ENCODE measurements at regions not wholly inside any gene's neighbourhood (a gene's known extent, or its start where the extent isn't known, plus 50 kb on each side); places are given as distances from the start of the nearest gene placed in this dataset.

DNA sequence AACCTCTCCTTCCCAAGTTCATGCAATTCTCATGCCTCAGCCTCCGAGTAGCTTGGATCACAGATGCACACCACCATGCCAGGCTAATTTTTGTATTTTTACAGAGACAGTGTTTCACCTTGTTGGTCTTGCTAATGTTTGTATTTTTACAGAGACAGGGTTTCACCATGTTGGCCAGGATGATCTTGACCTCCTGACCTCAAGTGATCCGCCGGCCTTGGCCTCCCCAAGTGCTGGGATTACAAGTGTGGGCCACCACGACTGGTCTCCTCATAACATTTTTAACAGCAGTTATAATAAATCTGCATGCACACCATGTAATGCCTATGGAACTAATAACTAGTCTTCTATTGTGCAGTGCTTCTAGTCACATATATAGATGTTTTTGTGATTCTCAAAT is 123.8 kb upstream of the VKORC1L1 start:
- peaks cover 0 to 2% of the 10 kb centered on the region in 2 experiments for H3K36me3 ChIP-seq (replicated peaks in 1 of 2; ENCODE audit: control extremely low read depth in 1 of 2, control insufficient read depth in 1 of 2, extremely low read depth in 1 of 2, insufficient read depth in 2 of 2, low read length in 1 of 2)
- DNase-seq (no peak), ATAC-seq (ENCODE audit: low read depth) (no peak)
- no CpG with 5 or more reads among the region's 4 CpGs for WGBS (ENCODE audit: insufficient coverage)
- POLR2A ChIA-PET = no interaction called here
- H3K27ac ChIP-seq (ENCODE audit: low read length in 2 of 2) = no peak overlapping the region
- H3K4me3 Mint-ChIP-seq = peak overlapping the region; percentile 47
- no peaks in the 10 kb centered on the region for H3K9me3 Mint-ChIP-seq (ENCODE audit: insufficient read depth)
- peaks cover 16% of the 10 kb centered on the region for H3K4me1 Mint-ChIP-seq
- H3K4me3 ChIP-seq (ENCODE audit: control extremely low read depth in 1 of 5, extremely low read depth in 1 of 5, insufficient read depth in 1 of 5, low read depth in 2 of 5, low read length in 4 of 5) = no peak overlapping the region
- intact Hi-C loops (cut with micrococcal nuclease) = no loop called here
- H3K9me3 ChIP-seq (ENCODE audit: control extremely low read depth in 1 of 3, control insufficient read depth in 2 of 3, insufficient read depth in 1 of 3, low read length in 2 of 3) = no peaks in the 10 kb centered on the region
- no peaks in the 10 kb centered on the region for H3K27me3 Mint-ChIP-seq
- H3K4me1 ChIP-seq (ENCODE audit: control insufficient read depth in 2 of 2, insufficient read depth in 2 of 2, low read length in 2 of 2) = peaks cover 3 to 15% of the 10 kb centered on the region in 2 donors
- TF ChIP-seq, protein P1, sequence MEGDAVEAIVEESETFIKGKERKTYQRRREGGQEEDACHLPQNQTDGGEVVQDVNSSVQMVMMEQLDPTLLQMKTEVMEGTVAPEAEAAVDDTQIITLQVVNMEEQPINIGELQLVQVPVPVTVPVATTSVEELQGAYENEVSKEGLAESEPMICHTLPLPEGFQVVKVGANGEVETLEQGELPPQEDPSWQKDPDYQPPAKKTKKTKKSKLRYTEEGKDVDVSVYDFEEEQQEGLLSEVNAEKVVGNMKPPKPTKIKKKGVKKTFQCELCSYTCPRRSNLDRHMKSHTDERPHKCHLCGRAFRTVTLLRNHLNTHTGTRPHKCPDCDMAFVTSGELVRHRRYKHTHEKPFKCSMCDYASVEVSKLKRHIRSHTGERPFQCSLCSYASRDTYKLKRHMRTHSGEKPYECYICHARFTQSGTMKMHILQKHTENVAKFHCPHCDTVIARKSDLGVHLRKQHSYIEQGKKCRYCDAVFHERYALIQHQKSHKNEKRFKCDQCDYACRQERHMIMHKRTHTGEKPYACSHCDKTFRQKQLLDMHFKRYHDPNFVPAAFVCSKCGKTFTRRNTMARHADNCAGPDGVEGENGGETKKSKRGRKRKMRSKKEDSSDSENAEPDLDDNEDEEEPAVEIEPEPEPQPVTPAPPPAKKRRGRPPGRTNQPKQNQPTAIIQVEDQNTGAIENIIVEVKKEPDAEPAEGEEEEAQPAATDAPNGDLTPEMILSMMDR (IDR thresholded peaks at IDR 0.05) = no peak
- no peak for TF ChIP-seq EZH2 (IDR thresholded peaks at IDR 0.05; ENCODE audit: borderline replicate concordance, insufficient read depth, low read depth, low read length, poor library complexity, severe bottlenecking)
- H3K9ac ChIP-seq (ENCODE audit: low read length) = no peak overlapping the region
- H2AFZ ChIP-seq (ENCODE audit: insufficient read depth, low read depth, low read length, poor library complexity, severe bottlenecking) = no peak overlapping the region
- no peak overlapping the region for H3K4me2 ChIP-seq (replicated peaks; ENCODE audit: low read depth, low read length, poor library complexity, severe bottlenecking)
- no peaks in the 10 kb centered on the region for H4K20me1 ChIP-seq (ENCODE audit: control insufficient read depth, insufficient read depth, low read length, poor library complexity, severe bottlenecking)
- H3K27ac Mint-ChIP-seq = no peak overlapping the region
- peaks cover 44% of the 10 kb centered on the region for H3K79me2 ChIP-seq (ENCODE audit: control insufficient read depth, insufficient read depth, low read length)
- CTCF ChIA-PET = no interaction called here
- H3K27me3 ChIP-seq (replicated peaks in 1 of 4; ENCODE audit: control extremely low read depth in 1 of 4, control insufficient read depth in 3 of 4, insufficient read depth in 4 of 4, low read length in 3 of 4) = no peaks in the 10 kb centered on the region

DNA sequence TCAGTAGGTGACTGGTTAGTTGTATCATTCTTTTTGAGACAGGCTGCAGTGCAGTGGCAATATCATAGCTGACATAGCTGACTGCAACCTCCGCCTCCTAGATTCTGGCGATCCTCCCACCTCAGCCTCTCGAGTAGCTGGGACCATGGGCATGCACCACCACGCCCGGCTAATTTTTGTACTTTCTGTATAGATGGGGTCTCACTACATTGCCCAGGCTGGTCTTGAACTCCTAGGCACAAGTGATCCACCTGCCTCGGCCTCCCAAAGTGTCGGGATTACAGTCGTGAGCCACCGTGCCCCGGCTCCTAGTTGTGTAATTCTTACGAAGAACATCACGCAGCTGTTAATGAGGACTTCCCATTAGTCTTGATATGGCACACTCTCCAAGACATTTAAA is 123.4 kb upstream of the VKORC1L1 start:
- H3K27me3 ChIP-seq (replicated peaks in 1 of 4; ENCODE audit: control extremely low read depth in 1 of 4, control insufficient read depth in 3 of 4, insufficient read depth in 4 of 4, low read length in 3 of 4) = no peaks in the 10 kb centered on the region
- H3K4me1 ChIP-seq (ENCODE audit: control insufficient read depth in 2 of 2, insufficient read depth in 2 of 2, low read length in 2 of 2) = peaks cover 3 to 15% of the 10 kb centered on the region in 2 donors
- H3K9ac ChIP-seq (ENCODE audit: low read length) = no peak overlapping the region
- H3K36me3 ChIP-seq (replicated peaks in 1 of 2; ENCODE audit: control extremely low read depth in 1 of 2, control insufficient read depth in 1 of 2, extremely low read depth in 1 of 2, insufficient read depth in 2 of 2, low read length in 1 of 2) = peaks cover 0 to 4% of the 10 kb centered on the region in 2 experiments
- 100% methylated on average over 8 of the region's 12 CpGs for WGBS (ENCODE audit: insufficient coverage)
- Mint-ChIP-seq H3K4me3 (peak overlapping the region; percentile 47), H3K4me1 (peaks cover 16% of the 10 kb centered on the region), H3K27me3 (no peaks in the 10 kb centered on the region), H3K9me3 (ENCODE audit: insufficient read depth) (no peaks in the 10 kb centered on the region), H3K27ac (no peak overlapping the region)
- peaks cover 45% of the 10 kb centered on the region for H3K79me2 ChIP-seq (ENCODE audit: control insufficient read depth, insufficient read depth, low read length)
- POLR2A ChIA-PET = no interaction called here
- no peaks in the 10 kb centered on the region for H3K9me3 ChIP-seq (ENCODE audit: control extremely low read depth in 1 of 3, control insufficient read depth in 2 of 3, insufficient read depth in 1 of 3, low read length in 2 of 3)
- no peak for TF ChIP-seq EZH2 (IDR thresholded peaks at IDR 0.05; ENCODE audit: borderline replicate concordance, insufficient read depth, low read depth, low read length, poor library complexity, severe bottlenecking)
- TF ChIP-seq, protein P1 (IDR thresholded peaks at IDR 0.05) = no peak
- intact Hi-C loops (cut with micrococcal nuclease) = no loop called here
- CTCF ChIA-PET = no interaction called here
- H4K20me1 ChIP-seq (ENCODE audit: control insufficient read depth, insufficient read depth, low read length, poor library complexity, severe bottlenecking) = no peaks in the 10 kb centered on the region
- H3K4me2 ChIP-seq (replicated peaks; ENCODE audit: low read depth, low read length, poor library complexity, severe bottlenecking) = no peak overlapping the region
- no peak for ATAC-seq (ENCODE audit: low read depth)
- H2AFZ ChIP-seq (ENCODE audit: insufficient read depth, low read depth, low read length, poor library complexity, severe bottlenecking) = no peak overlapping the region
- DNase-seq = no peak
- no peak overlapping the region for H3K4me3 ChIP-seq (ENCODE audit: control extremely low read depth in 1 of 5, extremely low read depth in 1 of 5, insufficient read depth in 1 of 5, low read depth in 2 of 5, low read length in 4 of 5)
- H3K27ac ChIP-seq (ENCODE audit: low read length in 2 of 2) = no peak overlapping the region

All from B cell (primary cell).